22Rv1 (cell line): ENCODE measurements at regions not wholly inside any gene's neighbourhood (a gene's known extent, or its start where the extent isn't known, plus 50 kb on each side); places are given as distances from the start of the nearest gene placed in this dataset.

ENCODE experiments used
- CTCF ChIP-seq: fragments of 450-650 bp; IDR thresholded peaks from 2 replicates; pipeline ENCODE4 v1.5.1; 2017; ENCODE audit warnings: mild to moderate bottlenecking
- ZFX ChIP-seq: fragments of 450-650 bp; IDR thresholded peaks from 2 replicates; pipeline ENCODE4 v1.6.1; 2017; ENCODE audit warnings: antibody characterized with exemption, borderline replicate concordance

DNA sequence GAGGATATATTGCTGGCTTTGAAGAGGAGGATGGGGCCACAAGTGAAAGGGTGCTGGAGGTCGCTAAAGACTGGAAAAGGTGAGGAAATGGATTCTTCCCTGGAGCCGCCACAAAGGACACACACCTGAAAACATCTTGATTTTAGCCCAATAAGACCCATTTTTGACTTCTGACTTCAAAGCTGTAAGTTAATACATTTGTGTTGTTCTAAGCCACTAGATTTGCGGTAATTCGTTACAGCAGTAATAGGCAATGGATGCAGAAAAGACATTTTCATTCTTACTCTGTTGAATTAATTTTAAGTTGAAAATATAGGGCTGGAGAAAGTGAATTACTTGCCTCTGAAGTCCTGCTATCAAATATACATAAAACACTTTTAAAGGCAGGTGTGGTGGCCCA lies 117.7 kb upstream of the RAB12 start:
- TF ChIP-seq CTCF, result no peak
- TF ChIP-seq ZFX, result no peak
